ENCODE measurements at regions not wholly inside any gene's neighbourhood (a gene's known extent, or its start where the extent isn't known, plus 50 kb on each side); places are given as distances from the start of the nearest gene placed in this dataset.

- TF ChIP-seq EZH2 (IDR thresholded peaks at IDR 0.05; ENCODE audit: low read length, unreplicated experiment) (no peak), CTCF (conservative IDR thresholded peaks at IDR 0.05; ENCODE audit: low read depth, low read length) (no peak), EZH2phosphoT487 (IDR thresholded peaks at IDR 0.05; ENCODE audit: borderline replicate concordance, low read length) (no peak)
These were observed 158.1 kb downstream of the TBXT start for GRCh38 chr6:166009385-166010031.
